ENCODE measurements at regions not wholly inside any gene's neighbourhood (a gene's known extent, or its start where the extent isn't known, plus 50 kb on each side); places are given as distances from the start of the nearest gene placed in this dataset.

DNA sequence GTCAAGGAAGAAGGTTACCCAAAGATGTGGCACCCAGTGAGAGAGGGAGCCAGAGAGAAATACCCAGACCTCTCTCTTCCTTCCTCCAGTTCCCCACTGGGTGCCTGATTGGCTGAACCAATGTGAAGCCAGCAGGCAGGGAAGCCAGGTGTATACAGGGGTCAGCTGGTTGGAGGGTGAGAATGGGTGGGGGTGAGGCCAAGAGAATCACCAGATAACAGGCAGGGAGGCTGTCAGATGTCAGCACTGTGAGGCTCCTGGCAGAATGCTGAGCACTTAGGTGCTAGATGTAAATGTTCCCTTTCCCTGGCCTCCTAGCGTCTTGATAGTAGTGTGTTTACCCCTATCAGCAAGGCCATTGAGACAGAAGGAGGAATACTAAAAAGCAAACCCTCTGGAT, 104.0 kb upstream of the MGAT5 start:
- DNase-seq = no peak

DNA sequence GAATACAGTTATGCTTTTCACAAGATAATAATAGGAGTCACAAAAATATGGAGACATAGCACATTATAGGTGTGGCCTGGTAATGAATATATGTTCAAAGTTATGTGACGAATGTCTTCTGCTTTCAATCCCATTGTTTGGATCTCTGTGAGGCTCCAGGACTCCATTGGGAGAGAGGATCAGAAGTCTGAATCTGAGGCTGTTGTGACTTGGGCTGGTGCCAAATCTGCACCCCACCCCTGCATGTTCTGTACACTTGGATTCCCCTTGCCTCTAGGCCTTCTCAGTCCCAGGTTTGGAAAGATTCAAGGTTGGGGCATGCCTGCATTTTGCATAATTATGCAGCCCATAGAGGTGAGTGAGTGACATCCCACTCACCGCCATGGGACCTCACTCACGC, 103.1 kb upstream of the MGAT5 start:
- DNase-seq = no peak

- no peak for DNase-seq
These were observed 101.5 kb upstream of the MGAT5 start for GRCh38 chr2:134152045-134153010.

DNA sequence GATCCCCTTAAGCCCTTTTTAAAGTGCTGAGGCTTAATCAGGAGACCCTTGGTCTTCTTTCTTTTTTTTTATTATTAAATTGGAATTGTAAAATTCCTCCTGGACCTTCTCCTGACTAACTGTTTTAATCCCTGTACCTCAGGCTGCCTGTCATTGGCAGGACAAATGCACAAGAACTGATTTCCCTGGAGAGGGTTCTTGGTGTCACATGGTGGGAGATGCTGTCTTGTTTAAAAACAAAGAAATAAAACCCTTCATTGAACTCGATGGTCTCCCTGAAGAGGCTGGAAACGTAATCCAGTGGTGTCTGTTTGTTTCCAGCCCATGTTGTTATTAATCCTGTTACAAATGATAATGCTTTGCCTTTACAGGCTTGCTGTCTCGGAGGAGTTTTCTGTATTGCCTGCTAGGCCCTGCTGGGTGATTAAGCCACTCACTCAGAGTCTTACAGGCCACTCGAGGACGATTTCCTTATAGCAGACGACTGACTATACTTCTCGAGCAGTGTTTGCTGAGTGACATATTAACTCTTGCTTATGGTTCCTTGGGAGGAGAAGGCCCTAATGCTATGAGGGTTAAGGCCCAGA, 100.5 kb upstream of the MGAT5 start:
- no peak for DNase-seq

GRCh38 chr2:134154246-134154645, 99.6 kb upstream of the MGAT5 start:
- DNase-seq = no peak

DNA sequence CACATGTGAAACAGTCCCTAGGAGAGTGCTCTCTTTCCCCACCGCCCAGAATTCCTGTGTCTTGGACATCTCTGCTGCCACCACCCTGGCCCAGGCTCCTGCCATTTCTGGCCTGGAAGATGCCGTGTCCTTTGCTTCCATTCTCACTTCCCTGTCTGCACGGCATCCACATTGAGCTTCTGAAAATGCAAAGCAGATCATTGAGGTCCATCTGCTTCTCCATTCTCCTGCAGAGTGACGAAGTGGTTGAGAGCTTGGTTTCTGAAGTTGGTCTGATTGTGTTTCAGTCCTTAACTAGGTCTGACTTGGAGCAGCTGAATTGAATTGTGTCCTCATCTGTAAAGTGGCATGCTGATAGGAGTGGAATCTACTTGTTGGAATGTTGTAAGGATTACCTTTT, 98.7 kb upstream of the MGAT5 start:
- no peak for DNase-seq

DNA sequence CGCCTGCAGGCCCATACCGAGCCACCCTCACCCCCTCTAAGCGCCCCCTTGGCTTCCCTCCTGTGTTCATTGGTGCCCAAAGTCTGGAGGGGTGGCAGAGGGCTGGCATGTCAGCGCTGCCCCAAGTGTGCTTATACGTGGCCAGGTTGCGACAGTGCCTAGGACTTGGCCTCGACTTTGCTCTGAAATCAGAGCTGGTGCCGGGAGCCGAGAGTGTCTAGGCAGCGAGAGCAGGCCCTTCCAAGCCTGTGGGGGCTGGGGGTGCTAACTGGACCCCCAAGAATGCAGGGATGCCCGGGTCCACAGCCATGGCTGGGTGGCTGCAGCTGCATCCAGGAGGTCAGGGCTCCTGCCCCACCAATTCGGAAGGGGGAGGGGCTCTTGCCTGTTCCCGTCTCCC, 95.6 kb upstream of the MGAT5 start:
- DNase-seq = no peak

DNA sequence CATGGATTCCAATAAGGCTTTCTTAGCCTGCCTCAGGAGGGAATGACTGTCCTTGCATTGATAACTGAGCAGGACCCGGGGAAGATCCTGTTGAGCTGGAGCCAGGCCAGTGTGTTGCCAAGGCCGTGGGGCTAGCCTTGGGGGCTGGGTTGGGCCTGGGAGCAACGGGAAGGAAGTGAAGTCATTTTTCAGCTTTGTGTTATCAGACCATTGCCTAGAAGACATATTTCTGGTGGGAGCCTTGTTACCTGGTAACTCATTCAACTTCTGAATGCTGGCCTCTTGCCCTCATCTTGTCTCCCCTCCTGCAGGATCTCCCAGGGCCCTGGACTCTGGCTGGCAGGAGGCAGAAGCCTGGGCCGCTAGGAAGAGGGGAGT, 92.7 kb upstream of the MGAT5 start:
- no peak for DNase-seq

- no peak for DNase-seq
These were observed 90.5 kb upstream of the MGAT5 start for GRCh38 chr2:134163336-134163735.

- no peak for DNase-seq
These were observed 89.6 kb upstream of the MGAT5 start for GRCh38 chr2:134164306-134164705.

GRCh38 chr2:134167015-134167414, 86.9 kb upstream of the MGAT5 start:
- no peak for DNase-seq

DNA sequence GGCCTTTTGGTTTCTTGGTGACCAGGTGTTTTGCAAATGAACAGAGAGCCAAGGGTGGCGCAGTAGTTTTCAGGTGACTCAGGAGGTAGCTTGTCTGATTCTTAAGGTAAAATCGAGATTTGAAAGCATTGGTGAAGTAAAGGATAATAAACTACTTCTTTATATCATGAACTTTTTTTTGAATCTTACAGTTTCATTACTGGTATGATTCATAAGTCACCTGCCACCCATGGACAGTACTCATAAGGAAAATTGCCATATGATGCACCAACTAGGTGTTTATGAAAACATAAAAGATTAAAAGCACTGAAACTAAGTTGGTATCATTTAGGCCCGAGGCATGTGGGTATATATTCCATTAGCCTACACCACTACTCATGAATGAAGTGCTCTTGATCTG, 84.1 kb upstream of the MGAT5 start:
- DNase-seq = no peak

DNA sequence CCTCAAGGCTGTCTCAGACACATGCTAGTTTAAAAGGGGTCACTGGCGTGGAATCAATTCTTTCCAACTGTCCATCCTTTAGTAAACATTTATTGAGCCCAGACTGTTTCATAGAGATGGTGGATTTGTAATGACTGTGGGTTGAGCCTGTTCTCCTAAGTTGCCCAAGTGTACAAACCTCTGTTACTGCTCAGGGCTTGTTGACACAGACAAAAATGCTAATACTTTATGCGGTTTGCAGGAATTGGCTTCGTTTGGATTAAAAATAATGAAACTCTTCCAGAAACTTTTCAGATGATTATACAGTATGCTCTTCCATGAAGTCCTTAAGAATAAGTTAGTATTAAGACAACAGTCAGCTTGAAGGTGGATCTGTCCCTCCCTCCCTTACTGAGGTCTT, 83.6 kb upstream of the MGAT5 start:
- DNase-seq = no peak

DNA sequence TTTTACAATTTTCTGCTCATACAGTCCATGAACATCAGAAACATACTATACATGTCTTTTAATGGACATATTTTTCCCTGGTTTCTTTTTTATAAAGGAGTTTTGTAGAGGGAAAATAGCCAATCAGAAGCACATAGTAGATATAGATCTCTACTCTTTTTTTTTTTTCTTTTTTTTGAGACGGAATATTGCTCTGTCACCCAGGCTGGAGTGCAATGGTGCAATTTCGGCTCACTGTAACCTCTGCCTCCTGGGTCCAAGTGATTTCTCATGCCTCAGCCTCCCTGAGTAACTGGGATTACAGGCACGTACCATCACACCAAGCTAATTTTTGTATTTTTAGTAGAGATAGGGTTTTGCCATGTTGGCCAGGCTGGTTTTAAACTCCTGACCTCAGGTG, 83.2 kb upstream of the MGAT5 start:
- no peak for DNase-seq

DNA sequence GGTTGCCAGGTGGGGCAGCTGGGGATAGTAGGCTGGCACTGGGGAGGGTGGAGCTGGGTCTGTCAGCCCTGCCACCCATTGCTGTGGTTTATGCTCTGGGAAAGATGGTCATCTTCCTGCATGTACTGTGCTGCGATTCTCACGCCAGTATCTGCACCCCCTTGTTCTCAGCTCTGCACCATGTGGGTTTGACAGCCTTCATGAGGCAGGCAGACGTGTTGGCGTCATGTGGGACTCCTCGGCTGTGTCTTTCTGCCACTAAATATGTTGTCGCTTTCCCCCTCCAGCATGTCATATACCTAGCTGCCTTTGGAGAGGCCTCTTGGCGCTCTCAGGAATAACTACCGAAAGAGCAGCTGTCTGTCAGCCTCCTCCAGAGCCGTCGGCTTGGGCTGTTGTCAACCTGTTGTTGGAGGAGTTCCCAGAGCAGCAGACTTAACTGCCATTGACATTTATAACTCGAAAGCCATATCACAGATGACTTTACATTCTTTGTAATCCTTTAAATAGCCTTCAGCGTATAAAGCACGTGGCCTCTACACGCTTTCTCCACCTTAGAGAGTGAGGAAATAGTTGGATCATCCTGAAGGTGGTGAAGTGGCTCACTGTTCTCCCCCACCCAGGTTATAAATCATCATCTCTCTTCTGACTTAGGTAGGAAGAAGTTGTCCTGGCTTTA, 80.4 kb upstream of the MGAT5 start:
- DNase-seq = no peak

DNA sequence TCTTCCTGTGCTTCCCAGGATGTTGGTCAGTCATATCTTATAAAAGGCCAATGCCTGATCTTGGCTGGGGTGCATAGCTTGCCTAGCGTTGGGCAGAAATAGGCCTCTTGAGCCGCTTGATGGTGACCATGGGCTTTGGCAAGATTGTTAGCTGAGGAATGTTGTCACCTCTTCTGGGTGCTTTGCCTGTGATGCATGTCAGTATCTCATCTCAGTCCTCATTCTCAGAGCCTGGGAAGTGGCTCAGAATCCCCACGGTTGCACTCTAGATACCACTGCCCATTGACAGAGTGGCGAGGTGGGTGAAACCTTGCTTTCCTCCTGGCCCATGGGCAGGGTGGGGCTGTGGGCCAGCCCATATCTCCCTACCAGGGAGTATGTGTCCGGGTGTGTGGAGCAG, 79.2 kb upstream of the MGAT5 start:
- no peak for DNase-seq

GRCh38 chr2:134175834-134176233, 78.0 kb upstream of the MGAT5 start:
- no peak for DNase-seq

- DNase-seq = no peak
These were observed 76.4 kb upstream of the MGAT5 start for GRCh38 chr2:134177351-134177931.

GRCh38 chr2:134178138-134178877, 75.6 kb upstream of the MGAT5 start:
- DNase-seq = no peak

- no peak for DNase-seq
These were observed 72.7 kb upstream of the MGAT5 start for GRCh38 chr2:134181219-134181618.

DNA sequence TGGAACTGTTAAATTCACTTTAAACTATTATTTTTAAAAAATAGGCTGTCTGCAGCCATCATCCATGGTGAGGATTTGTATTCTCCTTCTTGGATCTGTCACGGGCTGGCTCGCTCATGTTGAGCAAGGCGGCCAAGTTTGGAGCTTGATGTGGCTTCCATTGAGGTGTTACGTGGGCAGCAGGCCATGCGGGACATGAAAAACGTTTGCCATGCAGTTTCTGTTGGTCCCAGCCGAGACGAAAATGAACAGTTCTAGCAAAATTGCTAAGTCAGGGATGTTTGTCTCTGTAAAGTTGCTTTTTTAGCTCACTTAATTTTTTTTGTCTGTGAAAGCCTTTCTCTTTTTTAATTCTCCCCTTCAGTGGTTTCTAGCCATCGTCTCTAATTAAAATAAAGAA, 70.2 kb upstream of the MGAT5 start:
- DNase-seq = no peak

DNA sequence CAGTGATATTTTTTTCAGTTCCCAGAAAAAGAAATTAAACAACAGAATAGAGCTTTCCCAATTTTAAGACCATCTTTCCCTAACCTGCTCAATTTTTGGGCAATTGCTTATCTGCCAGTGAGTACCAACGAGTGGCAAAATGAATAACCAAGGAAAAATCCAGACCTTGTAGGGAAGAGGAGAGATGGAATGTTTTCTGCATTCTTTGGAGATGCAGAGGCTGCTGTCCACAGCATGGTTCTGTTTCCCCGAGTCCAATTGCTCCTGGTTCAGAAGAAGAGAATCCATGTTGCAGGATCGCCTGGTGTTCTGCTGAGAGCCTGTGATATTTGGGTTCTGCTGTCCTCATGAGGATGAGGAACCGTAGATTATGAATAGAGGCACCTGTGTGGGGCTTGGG, 68.2 kb upstream of the MGAT5 start:
- no peak for DNase-seq

All from T1000 (cell line).